CD14-positive monocyte (primary cell): ENCODE measurements at regions not wholly inside any gene's neighbourhood (a gene's known extent, or its start where the extent isn't known, plus 50 kb on each side); places are given as distances from the start of the nearest gene placed in this dataset.

ENCODE experiments used
- DNase-seq, 3 donors: peaks; one replicate each; pipeline ENCODE4 v3.0.0-alpha.2; 2011 to 2022
- H2AFZ ChIP-seq: 2 replicates; pipeline ENCODE4 v1.6.0; 2012; ENCODE audit warnings: mild to moderate bottlenecking, low read depth, low read length, inconsistent platforms; ENCODE audit not compliant: insufficient read depth, poor library complexity, severe bottlenecking
- H3K27ac ChIP-seq, 2 donors: 1 replicate in 1 of 2; 2 replicates in 1 of 2; pipeline ENCODE4 v1.5.1; 2012 to 2013; ENCODE audit warnings: low read length in 2 of 2, control low read depth in 1 of 2, inconsistent platforms in 1 of 2, low read depth in 1 of 2, mild to moderate bottlenecking in 1 of 2
- H3K27me3 ChIP-seq, 2 donors: one replicate each; pipeline versions ENCODE4 v1.6.0 to v1.6.1; 2011 to 2013; ENCODE audit warnings: low read length in 2 of 2; ENCODE audit not compliant: control insufficient read depth in 2 of 2, insufficient read depth in 2 of 2
- H3K36me3 ChIP-seq, 2 donors: replicated peaks in 1 of 2; 1 replicate in 1 of 2; 2 replicates in 1 of 2; pipeline versions ENCODE4 v1.5.1 to v1.6.1; 2012 to 2013; ENCODE audit warnings: low read length in 2 of 2, control low read depth in 1 of 2, inconsistent platforms in 1 of 2, mild to moderate bottlenecking in 1 of 2; ENCODE audit not compliant: insufficient read depth in 2 of 2, control insufficient read depth in 1 of 2
- H3K4me1 ChIP-seq, 2 donors: 1 replicate in 1 of 2; 2 replicates in 1 of 2; pipeline versions ENCODE4 v1.5.1 to v1.6.1; 2012 to 2013; ENCODE audit warnings: low read length in 2 of 2, control low read depth in 1 of 2, inconsistent platforms in 1 of 2, mild to moderate bottlenecking in 1 of 2, moderate library complexity in 1 of 2; ENCODE audit not compliant: insufficient read depth in 2 of 2, control insufficient read depth in 1 of 2
- H3K4me2 ChIP-seq: replicated peaks from 2 replicates; pipeline ENCODE3; 2012; ENCODE audit warnings: low read length, moderate library complexity, mild to moderate bottlenecking; ENCODE audit not compliant: poor library complexity, severe bottlenecking; ENCODE audit errors: extremely low read depth
- H3K4me3 ChIP-seq, 3 experiments: fragments of 200-600 bp in 1 of 3; sonication (generic) in 1 of 3; replicated peaks in 1 of 3; 1 replicate in 2 of 3; 2 replicates in 1 of 3; pipeline ENCODE4 v1.5.1; 2011 to 2013; ENCODE audit warnings: low read length in 3 of 3, mild to moderate bottlenecking in 3 of 3, control low read depth in 2 of 3, low read depth in 2 of 3, inconsistent platforms in 1 of 3, moderate library complexity in 1 of 3
- H3K79me2 ChIP-seq: 2 replicates; pipeline ENCODE4 v1.6.0; 2012; ENCODE audit warnings: mild to moderate bottlenecking, control low read depth, inconsistent platforms, low read length, moderate library complexity; ENCODE audit not compliant: insufficient read depth
- H3K9ac ChIP-seq: 2 replicates; pipeline ENCODE4 v1.6.0; 2017; ENCODE audit warnings: low read length, mild to moderate bottlenecking; ENCODE audit not compliant: insufficient read depth, poor library complexity, severe bottlenecking
- H3K9me3 ChIP-seq, 2 donors: replicated peaks in 1 of 2; 1 replicate in 1 of 2; 2 replicates in 1 of 2; pipeline versions ENCODE4 v1.5.1 to v1.6.1; 2012 to 2013; ENCODE audit warnings: low read length in 2 of 2, control low read depth in 1 of 2; ENCODE audit not compliant: control insufficient read depth in 1 of 2, insufficient read depth in 1 of 2
- H4K20me1 ChIP-seq: 2 replicates; pipeline ENCODE4 v1.6.0; 2012; ENCODE audit warnings: mild to moderate bottlenecking, low read length, control low read depth, moderate library complexity; ENCODE audit not compliant: insufficient read depth
- H3K27ac Mint-ChIP-seq, 7 donors: one replicate each; pipeline ENCODE4 v1.8.0; 2020; ENCODE audit warnings: mild to moderate bottlenecking in 7 of 7, mixed read lengths in 7 of 7, moderate library complexity in 6 of 7, inconsistent platforms in 2 of 7
- H3K27me3 Mint-ChIP-seq, 3 donors: one replicate each; pipeline ENCODE4 v1.8.0; 2021 to 2022; ENCODE audit warnings: low read depth in 3 of 3, mild to moderate bottlenecking in 3 of 3, mixed read lengths in 3 of 3, moderate library complexity in 3 of 3, inconsistent platforms in 1 of 3
- H3K36me3 Mint-ChIP-seq, 2 donors: one replicate each; pipeline ENCODE4 v1.8.0; 2020; ENCODE audit warnings: mixed read lengths in 2 of 2, inconsistent platforms in 1 of 2, mild to moderate bottlenecking in 1 of 2
- H3K4me1 Mint-ChIP-seq: one replicate; pipeline ENCODE4 v1.8.0; 2020; ENCODE audit warnings: mild to moderate bottlenecking, mixed read lengths
- H3K4me3 Mint-ChIP-seq, 2 donors: one replicate each; pipeline ENCODE4 v1.8.0; 2020; ENCODE audit warnings: mild to moderate bottlenecking in 2 of 2, mixed read lengths in 2 of 2, moderate library complexity in 1 of 2
- H3K9me3 Mint-ChIP-seq, 7 donors: one replicate each; pipeline ENCODE4 v1.8.0; 2020 to 2022; ENCODE audit warnings: mixed read lengths in 7 of 7, mild to moderate bottlenecking in 6 of 7, moderate library complexity in 6 of 7, inconsistent platforms in 2 of 7
- WGBS: methylation state at CpG from one replicate; pipeline ENCODE4 v1.1.5; 2013; ENCODE audit warnings: missing lambda C conversion rate; ENCODE audit not compliant: insufficient coverage; 5-methylcytosine and 5-hydroxymethylcytosine counted together
- intact Hi-C, 2 donors: fragments of 100-400 bp; cut with micrococcal nuclease; formaldehyde crosslinking; loops; one replicate each; pipeline versions ENCODE4 v1.15.0 to v1.15.1; 2023
- TF ChIP-seq, protein P1 (sequence below): fragments of 200-600 bp; IDR thresholded peaks from one replicate; pipeline ENCODE4 v1.8.0; 2022; ENCODE audit warnings: antibody characterized with exemption, mild to moderate bottlenecking

DNA sequence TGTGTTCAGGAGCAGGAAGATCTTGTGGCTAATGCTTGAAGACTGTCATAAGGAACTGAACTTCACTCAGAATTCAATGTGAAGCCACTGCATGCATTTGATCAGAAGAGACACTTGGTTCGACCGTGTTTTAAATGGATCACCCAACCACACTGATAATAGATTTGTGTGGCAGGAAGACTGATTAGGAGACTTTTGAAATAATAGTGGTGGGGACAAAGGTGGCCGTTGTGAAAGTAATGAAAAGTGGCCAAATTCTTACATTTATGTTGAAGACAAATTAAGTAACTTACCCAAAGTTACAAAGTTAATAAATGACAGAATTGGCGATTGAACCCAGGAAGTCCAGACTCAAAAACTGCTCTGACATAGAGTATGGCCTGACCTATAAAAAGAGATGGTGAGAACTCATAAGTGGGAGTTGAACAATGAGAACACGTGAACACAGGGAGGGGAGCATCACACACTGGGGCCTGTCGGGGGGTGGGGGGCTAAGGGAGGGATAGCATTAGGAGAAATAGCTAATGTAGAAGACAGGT, 286.9 kb upstream of the DNAJC19 start:
- no peak overlapping the region for H3K4me3 Mint-ChIP-seq
- WGBS, result no CpG with 5 or more reads among the region's 6 CpGs
- Histone ChIP-seq H3K4me1 (no peaks in the 10 kb centered on the region), H3K4me3 (no peak overlapping the region), H3K9me3 (no peaks in the 10 kb centered on the region), H3K9ac (no peak overlapping the region), H4K20me1 (no peaks in the 10 kb centered on the region), H2AFZ (no peak overlapping the region), H3K4me2 (no peak overlapping the region), H3K27ac (no peak overlapping the region), H3K36me3 (no peaks in the 10 kb centered on the region), H3K79me2 (no peaks in the 10 kb centered on the region), H3K27me3 (no peaks in the 10 kb centered on the region)
- H3K9me3 Mint-ChIP-seq, result no peaks in the 10 kb centered on the region
- no peaks in the 10 kb centered on the region for H3K36me3 Mint-ChIP-seq
- DNase-seq, result no peak
- intact Hi-C loops, result no loop called here
- H3K4me1 Mint-ChIP-seq, result no peaks in the 10 kb centered on the region
- no peaks in the 10 kb centered on the region for H3K27me3 Mint-ChIP-seq
- TF ChIP-seq, protein P1, sequence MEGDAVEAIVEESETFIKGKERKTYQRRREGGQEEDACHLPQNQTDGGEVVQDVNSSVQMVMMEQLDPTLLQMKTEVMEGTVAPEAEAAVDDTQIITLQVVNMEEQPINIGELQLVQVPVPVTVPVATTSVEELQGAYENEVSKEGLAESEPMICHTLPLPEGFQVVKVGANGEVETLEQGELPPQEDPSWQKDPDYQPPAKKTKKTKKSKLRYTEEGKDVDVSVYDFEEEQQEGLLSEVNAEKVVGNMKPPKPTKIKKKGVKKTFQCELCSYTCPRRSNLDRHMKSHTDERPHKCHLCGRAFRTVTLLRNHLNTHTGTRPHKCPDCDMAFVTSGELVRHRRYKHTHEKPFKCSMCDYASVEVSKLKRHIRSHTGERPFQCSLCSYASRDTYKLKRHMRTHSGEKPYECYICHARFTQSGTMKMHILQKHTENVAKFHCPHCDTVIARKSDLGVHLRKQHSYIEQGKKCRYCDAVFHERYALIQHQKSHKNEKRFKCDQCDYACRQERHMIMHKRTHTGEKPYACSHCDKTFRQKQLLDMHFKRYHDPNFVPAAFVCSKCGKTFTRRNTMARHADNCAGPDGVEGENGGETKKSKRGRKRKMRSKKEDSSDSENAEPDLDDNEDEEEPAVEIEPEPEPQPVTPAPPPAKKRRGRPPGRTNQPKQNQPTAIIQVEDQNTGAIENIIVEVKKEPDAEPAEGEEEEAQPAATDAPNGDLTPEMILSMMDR, result no peak
- H3K27ac Mint-ChIP-seq, result no peak overlapping the region

DNA sequence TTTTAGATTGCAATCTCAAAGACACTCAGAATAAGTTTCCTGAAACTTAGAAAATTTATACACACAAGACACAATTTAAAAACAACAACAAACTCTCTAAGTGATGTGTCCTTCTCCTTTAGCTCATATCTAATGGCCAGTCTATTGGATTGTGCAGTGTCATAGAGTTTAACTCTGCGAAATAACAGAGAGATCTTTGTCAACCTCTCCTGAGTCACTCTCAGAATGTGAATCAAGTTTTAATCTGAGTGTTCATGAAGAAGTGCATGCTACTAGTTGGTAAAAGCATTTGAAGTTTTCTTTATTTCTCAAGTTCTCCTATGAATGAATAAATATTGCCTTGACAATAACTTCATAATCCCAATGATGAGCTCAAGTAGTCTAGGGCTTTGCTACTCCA, 284.5 kb upstream of the DNAJC19 start:
- intact Hi-C loops, result no loop called here
- Histone ChIP-seq H3K27ac (no peak overlapping the region), H2AFZ (no peak overlapping the region), H3K79me2 (no peaks in the 10 kb centered on the region), H3K9ac (no peak overlapping the region), H3K27me3 (no peaks in the 10 kb centered on the region), H4K20me1 (no peaks in the 10 kb centered on the region), H3K9me3 (no peaks in the 10 kb centered on the region), H3K4me1 (no peaks in the 10 kb centered on the region), H3K36me3 (no peaks in the 10 kb centered on the region), H3K4me2 (no peak overlapping the region), H3K4me3 (no peak overlapping the region)
- WGBS, result 80% methylated on average over 1 of the region's 1 CpG
- Mint-ChIP-seq H3K27ac (no peak overlapping the region), H3K36me3 (no peaks in the 10 kb centered on the region), H3K4me1 (no peaks in the 10 kb centered on the region), H3K4me3 (no peak overlapping the region), H3K27me3 (no peaks in the 10 kb centered on the region), H3K9me3 (no peaks in the 10 kb centered on the region)
- DNase-seq, result no peak
- TF ChIP-seq, protein P1, result no peak
